ENCODE measurements at regions not wholly inside any gene's neighbourhood (a gene's known extent, or its start where the extent isn't known, plus 50 kb on each side); places are given as distances from the start of the nearest gene placed in this dataset.

DNA sequence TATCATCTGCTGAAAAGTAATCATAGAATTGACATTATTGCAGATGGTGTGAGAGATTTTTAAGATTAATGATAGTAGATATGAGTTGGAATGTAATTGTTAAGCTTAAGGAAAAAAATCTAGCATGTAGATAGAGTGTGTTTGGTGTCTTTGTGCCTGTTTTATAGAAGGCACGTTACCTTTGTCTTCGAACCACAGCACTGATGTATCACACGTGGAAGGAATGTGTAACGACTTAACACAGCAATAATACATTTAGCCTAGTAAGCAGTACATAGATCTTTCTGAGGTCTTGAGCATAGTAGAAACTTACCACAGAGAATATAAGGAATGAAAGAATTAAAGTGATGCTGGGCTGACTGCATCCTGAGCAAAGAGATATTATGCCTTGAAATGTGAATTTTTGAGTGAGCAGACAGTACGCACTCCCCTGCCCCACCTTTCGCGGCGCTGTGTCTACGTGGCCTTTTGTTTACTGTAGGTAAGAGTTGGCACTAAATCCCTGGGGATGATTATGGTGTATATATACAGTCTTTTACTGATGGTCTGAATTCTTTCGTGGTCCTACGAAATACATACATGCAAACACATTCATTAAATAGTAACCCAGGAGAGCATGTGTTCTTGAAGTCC is 217.6 kb upstream of the TOPAZ1 start:
- Histone ChIP-seq H3K27ac (ENCODE audit: insufficient read depth, low read length, poor library complexity, severe bottlenecking) (no peak overlapping the region), H3K36me3 (ENCODE audit: control insufficient read depth, insufficient read depth, low read length) (no peaks in the 10 kb centered on the region), H3K4me1 (ENCODE audit: control insufficient read depth, insufficient read depth, low read length, poor library complexity, severe bottlenecking) (peaks cover 6% of the 10 kb centered on the region), H3K9me3 (ENCODE audit: control insufficient read depth, low read length) (no peaks in the 10 kb centered on the region), H3K27me3 (replicated peaks; ENCODE audit: control insufficient read depth, insufficient read depth, low read length, poor library complexity, severe bottlenecking) (peaks cover 21% of the 10 kb centered on the region), H3K4me3 (ENCODE audit: insufficient read depth, low read depth, low read length, poor library complexity, severe bottlenecking) (no peak overlapping the region)
- DNase-seq = no peak

GRCh38 chr3:44026220-44026865 is 215.3 kb upstream of the TOPAZ1 start:
- no peak overlapping the region for H3K4me3 ChIP-seq (ENCODE audit: insufficient read depth, low read depth, low read length, poor library complexity, severe bottlenecking)
- peaks cover 17% of the 10 kb centered on the region for H3K27me3 ChIP-seq (replicated peaks; ENCODE audit: control insufficient read depth, insufficient read depth, low read length, poor library complexity, severe bottlenecking)
- no peaks in the 10 kb centered on the region for H3K9me3 ChIP-seq (ENCODE audit: control insufficient read depth, low read length)
- no peaks in the 10 kb centered on the region for H3K36me3 ChIP-seq (ENCODE audit: control insufficient read depth, insufficient read depth, low read length)
- peaks cover 6% of the 10 kb centered on the region for H3K4me1 ChIP-seq (ENCODE audit: control insufficient read depth, insufficient read depth, low read length, poor library complexity, severe bottlenecking)
- no peak overlapping the region for H3K27ac ChIP-seq (ENCODE audit: insufficient read depth, low read length, poor library complexity, severe bottlenecking)
- no peak for DNase-seq

DNA sequence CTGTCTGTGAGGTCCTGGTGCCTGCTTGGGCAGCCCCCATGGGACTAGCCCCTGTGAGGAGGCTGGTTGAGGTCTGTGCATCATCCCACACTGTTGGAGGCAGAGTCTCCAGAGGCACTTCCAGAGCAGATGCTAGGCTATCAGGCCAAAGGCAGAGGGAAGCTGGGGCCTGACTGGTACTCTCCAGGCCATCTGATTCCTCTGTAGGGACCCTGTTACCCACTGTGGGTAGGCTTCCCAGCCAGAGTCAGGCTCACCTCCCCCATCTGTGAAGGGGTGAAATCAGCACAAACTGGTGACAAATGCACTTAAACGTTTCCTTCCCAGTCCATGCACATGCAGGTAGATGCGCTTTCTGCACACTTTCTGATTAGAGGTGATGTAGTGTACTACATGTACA is 212.6 kb upstream of the TOPAZ1 start:
- Histone ChIP-seq H3K4me1 (ENCODE audit: control insufficient read depth, insufficient read depth, low read length, poor library complexity, severe bottlenecking) (no peaks in the 10 kb centered on the region), H3K4me3 (ENCODE audit: insufficient read depth, low read depth, low read length, poor library complexity, severe bottlenecking) (no peak overlapping the region), H3K36me3 (ENCODE audit: control insufficient read depth, insufficient read depth, low read length) (no peaks in the 10 kb centered on the region), H3K27ac (ENCODE audit: insufficient read depth, low read length, poor library complexity, severe bottlenecking) (no peak overlapping the region), H3K27me3 (replicated peaks; ENCODE audit: control insufficient read depth, insufficient read depth, low read length, poor library complexity, severe bottlenecking) (no peaks in the 10 kb centered on the region), H3K9me3 (ENCODE audit: control insufficient read depth, low read length) (no peaks in the 10 kb centered on the region)
- DNase-seq = no peak

- no peaks in the 10 kb centered on the region for H3K36me3 ChIP-seq (ENCODE audit: control insufficient read depth, insufficient read depth, low read length)
These were observed 211.4 kb upstream of the TOPAZ1 start for GRCh38 chr3:44030285-44030684.

DNA sequence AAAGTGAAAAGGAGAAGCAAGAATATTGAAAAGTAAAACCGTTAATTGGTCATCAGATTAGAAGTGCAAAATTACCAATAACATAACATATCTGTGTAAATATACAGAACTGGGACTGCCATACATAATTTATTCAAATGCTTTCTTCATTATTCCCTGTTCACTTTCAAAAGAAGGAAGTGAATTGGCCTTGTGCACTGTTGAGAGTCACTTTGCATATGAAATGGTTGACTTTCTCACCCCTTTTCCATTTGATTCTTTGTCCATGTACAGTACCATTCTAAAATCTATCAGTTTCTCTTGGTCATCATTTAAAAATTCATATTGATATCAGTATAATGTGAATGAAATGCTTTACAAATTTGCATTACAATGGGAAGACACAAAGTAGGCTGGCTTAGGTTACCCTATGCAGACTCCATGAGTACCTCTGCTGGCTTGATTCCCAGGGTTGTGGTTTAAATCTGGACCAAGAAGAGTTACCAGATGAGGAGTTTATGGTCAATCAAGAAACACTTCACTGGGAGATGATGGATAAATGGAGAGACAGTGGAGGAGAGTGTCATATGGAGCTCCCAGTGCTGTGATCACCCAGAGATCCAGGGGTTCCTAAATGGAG is 210.9 kb upstream of the TOPAZ1 start:
- Histone ChIP-seq H3K27ac (ENCODE audit: insufficient read depth, low read length, poor library complexity, severe bottlenecking) (no peak overlapping the region), H3K27me3 (replicated peaks; ENCODE audit: control insufficient read depth, insufficient read depth, low read length, poor library complexity, severe bottlenecking) (no peaks in the 10 kb centered on the region), H3K4me3 (ENCODE audit: insufficient read depth, low read depth, low read length, poor library complexity, severe bottlenecking) (no peak overlapping the region), H3K4me1 (ENCODE audit: control insufficient read depth, insufficient read depth, low read length, poor library complexity, severe bottlenecking) (no peaks in the 10 kb centered on the region), H3K9me3 (ENCODE audit: control insufficient read depth, low read length) (no peaks in the 10 kb centered on the region), H3K36me3 (ENCODE audit: control insufficient read depth, insufficient read depth, low read length) (no peaks in the 10 kb centered on the region)
- no peak for DNase-seq

More at GRCh38 chr3:44030285-44030684, 211.4 kb upstream of the TOPAZ1 start:
- Histone ChIP-seq H3K4me1 (ENCODE audit: control insufficient read depth, insufficient read depth, low read length, poor library complexity, severe bottlenecking) (no peaks in the 10 kb centered on the region), H3K27me3 (replicated peaks; ENCODE audit: control insufficient read depth, insufficient read depth, low read length, poor library complexity, severe bottlenecking) (no peaks in the 10 kb centered on the region), H3K9me3 (ENCODE audit: control insufficient read depth, low read length) (no peaks in the 10 kb centered on the region), H3K27ac (ENCODE audit: insufficient read depth, low read length, poor library complexity, severe bottlenecking) (no peak overlapping the region), H3K4me3 (ENCODE audit: insufficient read depth, low read depth, low read length, poor library complexity, severe bottlenecking) (no peak overlapping the region)
- DNase-seq = no peak

DNA sequence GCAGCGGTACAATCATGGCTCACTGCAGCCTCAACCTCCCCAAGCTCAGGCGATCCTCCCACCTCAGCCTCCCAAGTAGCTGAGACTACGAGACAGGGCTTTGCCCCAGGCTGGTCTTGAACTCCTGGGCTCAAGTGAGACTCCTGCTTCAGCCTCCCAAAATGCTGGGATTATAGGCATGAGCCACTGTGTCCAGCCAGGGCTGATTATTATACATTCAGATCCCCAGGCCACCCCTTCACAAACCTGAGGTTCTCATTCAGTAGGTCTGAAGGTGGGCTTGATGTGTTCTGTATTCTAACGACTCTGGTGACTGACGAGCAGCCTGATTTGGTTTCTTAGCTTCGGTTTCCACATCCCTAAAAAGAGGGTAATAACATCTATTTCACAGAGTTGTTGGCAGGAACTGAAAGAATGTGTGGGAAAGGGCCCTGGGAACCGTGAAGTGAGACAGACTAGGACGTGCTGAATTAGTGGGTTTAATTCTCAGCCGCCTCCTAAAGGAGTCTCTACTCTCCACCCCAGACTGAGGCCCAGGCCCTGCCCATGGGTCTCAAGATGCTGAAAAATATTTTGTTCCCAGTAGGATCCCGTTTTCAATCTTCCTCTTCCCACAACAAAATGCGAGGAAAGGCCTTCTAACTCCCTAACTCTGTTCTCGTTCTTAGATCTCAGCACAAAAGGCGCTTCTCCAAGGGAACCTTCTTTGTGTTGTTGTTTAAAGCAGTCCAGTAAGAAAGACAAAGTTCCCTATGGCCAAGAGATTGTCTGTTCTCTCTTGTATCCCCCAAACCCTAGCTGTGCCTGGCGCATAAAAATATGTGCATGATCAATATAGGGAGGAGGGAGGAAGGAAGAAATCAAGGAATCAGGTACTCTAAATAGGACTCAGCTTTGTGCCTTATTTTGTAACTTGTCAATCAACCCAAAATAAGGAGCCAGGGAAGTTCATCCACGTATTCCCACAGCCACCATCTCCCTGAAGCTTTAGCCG is 210.0 kb upstream of the TOPAZ1 start:
- Histone ChIP-seq H3K4me3 (ENCODE audit: insufficient read depth, low read depth, low read length, poor library complexity, severe bottlenecking) (no peak overlapping the region), H3K27me3 (replicated peaks; ENCODE audit: control insufficient read depth, insufficient read depth, low read length, poor library complexity, severe bottlenecking) (no peaks in the 10 kb centered on the region), H3K27ac (ENCODE audit: insufficient read depth, low read length, poor library complexity, severe bottlenecking) (no peak overlapping the region), H3K36me3 (ENCODE audit: control insufficient read depth, insufficient read depth, low read length) (no peaks in the 10 kb centered on the region), H3K4me1 (ENCODE audit: control insufficient read depth, insufficient read depth, low read length, poor library complexity, severe bottlenecking) (no peaks in the 10 kb centered on the region), H3K9me3 (ENCODE audit: control insufficient read depth, low read length) (no peaks in the 10 kb centered on the region)
- no peak for DNase-seq

DNA sequence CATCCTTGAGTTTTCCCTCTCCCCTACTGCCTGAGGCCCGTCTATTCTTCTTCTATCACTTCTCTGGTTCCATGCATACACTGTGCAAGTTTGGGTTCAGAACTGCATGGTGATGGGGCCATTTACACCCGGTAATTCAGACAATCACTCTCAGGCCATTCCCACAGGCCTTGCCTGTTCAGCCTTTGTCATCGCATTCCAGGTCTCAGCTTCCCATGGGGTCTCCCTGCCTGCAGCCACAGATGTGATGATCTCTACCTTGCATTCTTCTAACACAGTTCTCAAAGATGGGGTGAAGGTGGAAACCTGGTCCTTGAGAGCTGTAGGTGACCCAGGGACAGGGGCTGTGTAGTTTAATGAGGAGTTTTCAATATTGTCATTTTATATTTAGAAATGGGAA is 209.2 kb upstream of the TOPAZ1 start:
- Histone ChIP-seq H3K4me3 (ENCODE audit: insufficient read depth, low read depth, low read length, poor library complexity, severe bottlenecking) (no peak overlapping the region), H3K27me3 (replicated peaks; ENCODE audit: control insufficient read depth, insufficient read depth, low read length, poor library complexity, severe bottlenecking) (no peaks in the 10 kb centered on the region), H3K36me3 (ENCODE audit: control insufficient read depth, insufficient read depth, low read length) (no peaks in the 10 kb centered on the region), H3K9me3 (ENCODE audit: control insufficient read depth, low read length) (no peaks in the 10 kb centered on the region), H3K4me1 (ENCODE audit: control insufficient read depth, insufficient read depth, low read length, poor library complexity, severe bottlenecking) (no peaks in the 10 kb centered on the region), H3K27ac (ENCODE audit: insufficient read depth, low read length, poor library complexity, severe bottlenecking) (no peak overlapping the region)
- DNase-seq = no peak

GRCh38 chr3:44033123-44033522 is 208.6 kb upstream of the TOPAZ1 start:
- Histone ChIP-seq H3K36me3 (ENCODE audit: control insufficient read depth, insufficient read depth, low read length) (no peaks in the 10 kb centered on the region), H3K4me3 (ENCODE audit: insufficient read depth, low read depth, low read length, poor library complexity, severe bottlenecking) (no peak overlapping the region), H3K9me3 (ENCODE audit: control insufficient read depth, low read length) (no peaks in the 10 kb centered on the region), H3K27me3 (replicated peaks; ENCODE audit: control insufficient read depth, insufficient read depth, low read length, poor library complexity, severe bottlenecking) (no peaks in the 10 kb centered on the region), H3K4me1 (ENCODE audit: control insufficient read depth, insufficient read depth, low read length, poor library complexity, severe bottlenecking) (no peaks in the 10 kb centered on the region), H3K27ac (ENCODE audit: insufficient read depth, low read length, poor library complexity, severe bottlenecking) (no peak overlapping the region)
- DNase-seq = no peak

- Histone ChIP-seq H3K9me3 (ENCODE audit: control insufficient read depth, low read length) (no peaks in the 10 kb centered on the region), H3K4me1 (ENCODE audit: control insufficient read depth, insufficient read depth, low read length, poor library complexity, severe bottlenecking) (no peaks in the 10 kb centered on the region), H3K27ac (ENCODE audit: insufficient read depth, low read length, poor library complexity, severe bottlenecking) (no peak overlapping the region), H3K27me3 (replicated peaks; ENCODE audit: control insufficient read depth, insufficient read depth, low read length, poor library complexity, severe bottlenecking) (no peaks in the 10 kb centered on the region), H3K4me3 (ENCODE audit: insufficient read depth, low read depth, low read length, poor library complexity, severe bottlenecking) (no peak overlapping the region), H3K36me3 (ENCODE audit: control insufficient read depth, insufficient read depth, low read length) (no peaks in the 10 kb centered on the region)
- DNase-seq = no peak
These were observed 204.8 kb upstream of the TOPAZ1 start for GRCh38 chr3:44036850-44037249.
